Breast epithelium (tissue), 4 donors: ENCODE measurements at regions not wholly inside any gene's neighbourhood (a gene's known extent, or its start where the extent isn't known, plus 50 kb on each side); places are given as distances from the start of the nearest gene placed in this dataset.

Source experiments
- DNase-seq, 2 donors: peaks; one replicate each; pipeline ENCODE4 v3.0.0-alpha.2; 2019; ENCODE audit warnings: low spot score in 2 of 2
- H3K27ac ChIP-seq, 2 donors: fragments of 200-600 bp; sonication (generic) in 1 of 2; one replicate each; pipeline ENCODE4 v1.5.1; 2016 to 2019; ENCODE audit warnings: mild to moderate bottlenecking in 1 of 2
- H3K27me3 ChIP-seq, 2 donors: fragments of 200-600 bp; sonication (generic) in 1 of 2; one replicate each; pipeline versions ENCODE4 v1.5.1 to v1.6.0; 2017 to 2019; ENCODE audit warnings: control low read depth in 1 of 2, mild to moderate bottlenecking in 1 of 2
- H3K36me3 ChIP-seq: fragments of 200-600 bp; one replicate; pipeline ENCODE4 v1.5.1; 2019
- H3K4me1 ChIP-seq, 2 donors: fragments of 200-600 bp; sonication (generic); one replicate each; pipeline ENCODE4 v1.5.1; 2016 to 2019; ENCODE audit warnings: control low read depth in 1 of 2
- H3K4me3 ChIP-seq, 3 donors: fragments of 200-600 bp; sonication (generic); 1 replicate in 2 of 3; 2 replicates in 1 of 3; pipeline ENCODE4 v1.5.1; 2016 to 2019; ENCODE audit warnings: mild to moderate bottlenecking in 3 of 3, moderate library complexity in 2 of 3
- H3K9me3 ChIP-seq, 2 donors: fragments of 200-600 bp; sonication (generic) in 1 of 2; one replicate each; pipeline ENCODE4 v1.5.1; 2016 to 2019; ENCODE audit warnings: control low read depth in 1 of 2
- CTCF ChIP-seq, 3 donors: fragments of 450-650 bp; IDR thresholded peaks; one replicate each; pipeline ENCODE4 v1.5.1; 2016 to 2017; ENCODE audit warnings: antibody characterized with exemption in 3 of 3, mild to moderate bottlenecking in 3 of 3, moderate library complexity in 3 of 3
- POLR2A ChIP-seq: fragments of 450-650 bp; IDR thresholded peaks from one replicate; pipeline ENCODE4 v1.6.1; 2016; ENCODE audit warnings: antibody characterized with exemption, mild to moderate bottlenecking, moderate library complexity
- POLR2AphosphoS5 ChIP-seq, 3 donors: sonication (generic); formaldehyde crosslinking; IDR thresholded peaks; one replicate each; pipeline ENCODE4 v1.6.1; 2017; ENCODE audit warnings: antibody characterized with exemption in 3 of 3
- intact Hi-C: fragments of 100-400 bp; cut with DNase I; formaldehyde crosslinking; loops from one replicate; pipeline ENCODE4 v1.15.1; 2023; ENCODE audit warnings: low total_unique reads

- peak in 1 of 3 donors; percentile 24 for TF ChIP-seq POLR2AphosphoS5 (IDR thresholded peaks at IDR 0.05)
- TF ChIP-seq POLR2A: no peak
- TF ChIP-seq CTCF (IDR thresholded peaks at IDR 0.05): peak in 1 of 3 donors; percentile 17
- Histone ChIP-seq H3K36me3 (no peaks in the 10 kb centered on the region), H3K4me1 (no peaks in the 10 kb centered on the region), H3K27ac (peak overlapping the region; percentile 2 to 51), H3K27me3 (no peaks in the 10 kb centered on the region), H3K9me3 (no peaks in the 10 kb centered on the region), H3K4me3 (no peak overlapping the region)
- intact Hi-C loops: no loop called here
- DNase-seq: peak in 1 of 2 donors; percentile 70
These were observed 212.8 kb upstream of the ELAC2 start for GRCh38 chr17:13230350-13231264.

- no peaks in the 10 kb centered on the region for H3K9me3 ChIP-seq
- H3K27me3 ChIP-seq: no peaks in the 10 kb centered on the region
- H3K4me3 ChIP-seq: no peak overlapping the region
- H3K36me3 ChIP-seq: no peaks in the 10 kb centered on the region
- H3K4me1 ChIP-seq: no peaks in the 10 kb centered on the region
- TF ChIP-seq CTCF (IDR thresholded peaks at IDR 0.05): no peak
- TF ChIP-seq POLR2AphosphoS5 (IDR thresholded peaks at IDR 0.05): no peak
- no peak for TF ChIP-seq POLR2A
- no peak for DNase-seq
- intact Hi-C loops: no loop called here
- no peak overlapping the region for H3K27ac ChIP-seq
These were observed 210.4 kb upstream of the ELAC2 start for GRCh38 chr17:13228225-13228624.

- H3K36me3 ChIP-seq: no peaks in the 10 kb centered on the region
- no peak for TF ChIP-seq POLR2A
- TF ChIP-seq POLR2AphosphoS5 (IDR thresholded peaks at IDR 0.05): no peak
- no peak for TF ChIP-seq CTCF (IDR thresholded peaks at IDR 0.05)
- DNase-seq: no peak
- intact Hi-C loops: no loop called here
- H3K4me3 ChIP-seq: no peak overlapping the region
- no peaks in the 10 kb centered on the region for H3K4me1 ChIP-seq
- no peaks in the 10 kb centered on the region for H3K27me3 ChIP-seq
- H3K9me3 ChIP-seq: no peaks in the 10 kb centered on the region
- no peak overlapping the region for H3K27ac ChIP-seq
These were observed 205.1 kb upstream of the ELAC2 start for GRCh38 chr17:13222975-13223374.

- no peaks in the 10 kb centered on the region for H3K27me3 ChIP-seq
- DNase-seq: no peak
- H3K27ac ChIP-seq: no peak overlapping the region
- intact Hi-C loops: no loop called here
- no peak for TF ChIP-seq POLR2AphosphoS5 (IDR thresholded peaks at IDR 0.05)
- no peak for TF ChIP-seq POLR2A
- no peak for TF ChIP-seq CTCF (IDR thresholded peaks at IDR 0.05)
- H3K36me3 ChIP-seq: no peaks in the 10 kb centered on the region
- no peak overlapping the region for H3K4me3 ChIP-seq
- H3K4me1 ChIP-seq: no peaks in the 10 kb centered on the region
- no peaks in the 10 kb centered on the region for H3K9me3 ChIP-seq
These were observed 195.0 kb upstream of the ELAC2 start for GRCh38 chr17:13212860-13213259.

GRCh38 chr17:13209081-13209480 is 191.3 kb upstream of the ELAC2 start:
- intact Hi-C loops: no loop called here
- Histone ChIP-seq H3K4me3 (no peak overlapping the region), H3K36me3 (no peaks in the 10 kb centered on the region), H3K27me3 (no peaks in the 10 kb centered on the region), H3K4me1 (no peaks in the 10 kb centered on the region), H3K9me3 (no peaks in the 10 kb centered on the region), H3K27ac (no peak overlapping the region)
- TF ChIP-seq POLR2A (no peak), CTCF (IDR thresholded peaks at IDR 0.05) (no peak), POLR2AphosphoS5 (IDR thresholded peaks at IDR 0.05) (no peak)
- no peak for DNase-seq
